NCI-H2029 treated with DMSO at 0.1 percent for 48 hours (cell line): ENCODE measurements at regions not wholly inside any gene's neighbourhood (a gene's known extent, or its start where the extent isn't known, plus 50 kb on each side); places are given as distances from the start of the nearest gene placed in this dataset.

Experiments used
- DNase-seq: peaks from one replicate; lab custom pipeline; 2025; lab: John Stamatoyannopoulos, UW

DNA sequence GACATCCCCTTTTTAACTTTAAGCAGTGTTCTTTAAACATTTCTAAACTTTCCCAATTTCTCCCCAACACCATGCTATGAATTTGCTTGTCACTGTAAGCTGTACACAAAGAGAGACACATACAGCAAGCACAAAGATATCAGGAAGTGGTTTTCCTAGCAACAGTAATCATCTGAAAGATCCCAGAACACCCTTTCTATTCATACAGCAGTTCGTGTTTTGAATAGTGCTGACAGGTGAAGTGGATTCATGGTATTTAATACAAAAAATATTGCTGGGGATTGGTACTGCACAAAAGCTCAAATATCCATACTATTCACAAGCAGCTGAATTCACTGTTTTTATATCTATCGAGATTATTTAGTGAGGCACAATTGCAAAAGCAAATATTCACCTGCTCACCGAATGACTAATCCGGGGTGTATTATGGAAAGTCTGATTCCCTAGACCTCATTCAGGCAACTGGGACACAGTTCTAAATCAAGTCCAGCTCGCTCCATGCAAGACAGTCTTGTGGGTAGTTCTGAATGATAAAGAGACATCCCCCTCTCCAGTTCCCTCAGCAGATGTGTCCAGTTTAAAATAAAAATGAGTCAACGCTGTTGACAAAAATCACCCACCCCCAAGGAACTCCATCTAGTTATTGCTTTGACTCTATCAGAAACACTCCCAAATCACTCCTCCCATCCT, 107.1 kb upstream of the TSHZ2 start:
- no peak for DNase-seq

DNA sequence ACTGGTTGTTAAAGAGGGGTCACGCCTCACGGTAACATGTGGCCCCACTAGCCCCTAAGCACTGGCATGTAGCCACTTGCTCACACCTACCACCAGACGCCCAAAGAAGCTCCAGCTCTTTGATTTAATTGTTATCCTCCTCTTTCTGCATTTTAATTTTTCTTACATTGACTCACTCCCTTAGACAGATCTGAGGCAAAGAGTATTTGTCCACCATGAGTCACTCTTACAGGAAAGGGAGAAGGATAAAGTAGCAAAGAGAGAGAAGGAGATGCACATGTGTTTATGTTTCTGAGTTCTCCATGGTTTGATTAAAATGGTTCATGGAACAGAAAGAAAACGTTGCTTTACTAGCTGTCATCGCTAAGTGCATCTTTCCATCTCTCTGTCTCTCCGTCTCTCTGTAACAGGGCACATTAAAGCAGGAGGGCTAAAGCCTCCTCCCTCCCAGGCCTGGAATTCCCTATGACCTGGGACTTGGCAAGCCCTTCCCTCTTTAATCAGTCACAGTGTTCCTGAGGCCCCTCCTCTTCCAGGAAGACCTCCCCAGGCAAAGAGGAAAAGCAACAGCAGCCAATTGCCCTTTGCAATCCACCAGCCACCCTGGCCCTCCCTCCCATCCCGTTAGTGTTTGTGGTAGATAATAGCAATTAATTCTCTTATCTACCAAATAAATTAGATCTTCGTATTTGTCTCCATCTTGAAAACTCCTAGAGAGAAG, 112.8 kb upstream of the TSHZ2 start:
- DNase-seq = no peak

DNA sequence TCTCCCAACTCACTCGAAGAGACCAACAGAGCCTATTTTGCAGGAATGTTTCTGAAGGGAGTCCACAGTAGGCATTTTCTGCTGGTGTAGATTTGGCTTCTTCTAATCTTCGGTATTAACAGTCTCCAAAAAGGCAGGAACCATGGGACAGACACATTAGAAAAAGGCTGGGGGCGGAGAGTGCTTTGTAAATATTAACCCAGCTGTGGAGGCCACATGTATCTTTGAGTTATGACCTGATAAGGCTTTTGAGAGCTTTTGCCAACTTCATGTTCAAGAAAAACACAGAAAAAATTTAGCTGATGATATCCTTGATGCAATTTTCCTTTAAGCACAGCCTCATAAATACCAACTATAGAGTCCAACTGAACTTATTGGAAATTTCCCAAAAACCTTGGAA, 119.4 kb upstream of the TSHZ2 start:
- no peak for DNase-seq

GRCh38 chr20:52847731-52848359, 124.3 kb upstream of the TSHZ2 start:
- DNase-seq = peak; percentile 30

GRCh38 chr20:52847029-52847660, 125.0 kb upstream of the TSHZ2 start:
- DNase-seq = no peak

- no peak for DNase-seq
Observed at GRCh38 chr20:52845044-52845443, 127.1 kb upstream of the TSHZ2 start.

DNA sequence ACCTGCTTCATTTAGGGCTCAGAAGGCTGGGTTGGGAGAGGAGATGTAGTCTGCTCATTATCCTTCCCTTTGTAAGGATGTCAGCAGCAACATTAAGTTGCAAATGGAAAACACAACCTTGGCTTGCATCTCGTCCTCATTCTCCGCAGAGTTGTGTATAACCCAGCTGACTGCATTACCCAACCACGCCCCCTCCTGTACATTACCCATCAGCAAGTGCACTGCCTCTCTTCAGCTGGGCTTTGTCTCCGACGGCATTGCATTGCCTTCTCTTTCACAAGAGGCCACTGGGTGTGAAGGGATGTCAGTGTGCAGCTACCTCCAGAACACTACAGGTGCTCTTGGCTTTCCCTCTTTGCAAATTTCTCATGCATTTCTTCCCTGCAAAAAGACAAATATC, 128.7 kb upstream of the TSHZ2 start:
- no peak for DNase-seq

- DNase-seq = no peak
Observed at GRCh38 chr20:52841003-52841402, 131.2 kb upstream of the TSHZ2 start.

DNA sequence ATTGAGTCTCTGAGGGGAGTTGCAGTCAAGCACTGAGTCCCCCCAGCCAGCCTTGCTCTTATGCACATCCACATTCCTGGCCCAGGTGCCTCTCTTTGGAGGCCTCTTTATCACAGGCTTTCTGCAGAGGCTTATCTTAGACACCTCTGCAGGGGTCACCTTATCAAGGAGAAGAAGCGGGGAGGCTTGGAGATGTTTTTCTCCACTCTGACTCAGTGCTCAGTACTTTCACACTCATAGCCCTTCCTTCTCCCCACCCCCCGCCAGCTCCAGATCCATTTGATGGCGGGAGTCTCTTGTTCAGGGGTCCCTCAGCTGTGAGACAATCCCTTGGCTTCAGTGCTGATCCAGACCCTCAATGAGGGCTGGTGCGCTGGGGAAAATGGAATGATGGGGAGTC, 132.1 kb upstream of the TSHZ2 start:
- no peak for DNase-seq

DNA sequence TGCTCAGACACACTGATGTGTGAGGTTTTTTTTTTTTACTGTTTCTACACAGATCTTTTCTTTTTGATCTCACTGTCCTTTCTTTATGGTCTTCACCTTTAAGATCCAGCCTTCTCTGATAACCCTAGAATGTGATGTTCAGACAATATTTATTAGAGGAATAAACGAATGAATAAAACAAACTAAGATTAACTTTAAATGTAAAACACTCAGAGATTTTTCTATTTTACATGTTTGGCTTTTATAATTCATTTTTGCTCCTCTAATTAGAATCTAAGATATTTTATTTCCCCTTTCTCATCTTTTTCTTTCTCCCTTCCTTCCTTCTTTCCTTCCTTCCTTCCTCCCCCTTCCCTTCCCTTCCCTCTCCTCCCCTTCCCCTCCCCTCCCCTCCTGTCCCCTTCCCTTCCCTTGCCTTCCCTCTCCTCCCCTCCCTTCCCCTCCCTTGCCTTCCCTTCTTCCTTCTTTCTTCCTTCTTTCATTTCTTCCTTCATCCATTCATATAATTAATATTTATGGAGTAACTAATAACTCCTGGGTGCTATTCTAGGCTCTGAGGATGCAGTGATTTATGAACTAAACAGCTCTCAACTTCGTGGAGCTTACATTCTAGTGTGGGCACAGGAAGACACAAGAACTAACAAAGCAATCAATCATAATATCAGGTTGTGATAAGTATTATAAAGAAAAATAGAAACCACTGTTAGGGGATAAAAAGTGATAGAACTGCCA, 133.5 kb upstream of the TSHZ2 start:
- DNase-seq = no peak

DNA sequence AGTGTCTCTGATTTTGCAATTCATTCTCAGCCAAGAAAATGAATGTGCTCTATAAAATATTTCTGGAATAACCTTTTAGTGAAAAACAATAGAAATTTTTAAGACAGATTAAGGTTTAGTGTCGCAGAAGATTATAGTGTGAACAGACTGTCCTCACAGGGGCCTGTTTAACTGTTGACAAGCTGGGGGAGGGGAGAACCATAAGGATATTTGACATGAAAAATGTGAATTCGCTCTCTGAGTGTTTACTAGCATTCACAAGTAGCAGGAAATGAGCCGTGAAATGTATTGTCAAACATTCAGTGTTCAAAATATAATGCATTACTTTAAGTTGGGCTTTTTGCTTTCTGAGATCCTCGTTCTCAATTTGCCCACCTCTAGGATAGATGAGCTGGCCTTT, 134.8 kb upstream of the TSHZ2 start:
- DNase-seq = peak; percentile 47

DNA sequence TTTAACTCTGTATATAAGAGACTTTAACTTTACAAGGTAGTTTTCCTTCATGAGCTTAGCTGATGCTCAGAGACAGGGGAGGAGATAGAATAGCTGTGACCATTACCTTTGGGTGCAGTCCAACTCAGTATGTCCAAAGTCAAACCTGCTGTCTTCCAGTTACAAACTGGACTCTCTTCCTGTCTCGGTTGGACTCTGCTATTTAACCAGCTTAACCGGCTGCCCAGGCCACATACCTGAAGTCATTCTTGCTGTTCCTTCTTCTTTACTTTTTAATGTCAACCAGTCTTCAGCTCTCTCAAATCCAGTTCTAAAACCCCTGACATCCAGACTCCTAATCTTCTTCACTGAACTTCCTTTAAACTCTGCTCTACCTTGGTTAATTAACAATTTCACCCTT, 138.3 kb upstream of the TSHZ2 start:
- no peak for DNase-seq

DNA sequence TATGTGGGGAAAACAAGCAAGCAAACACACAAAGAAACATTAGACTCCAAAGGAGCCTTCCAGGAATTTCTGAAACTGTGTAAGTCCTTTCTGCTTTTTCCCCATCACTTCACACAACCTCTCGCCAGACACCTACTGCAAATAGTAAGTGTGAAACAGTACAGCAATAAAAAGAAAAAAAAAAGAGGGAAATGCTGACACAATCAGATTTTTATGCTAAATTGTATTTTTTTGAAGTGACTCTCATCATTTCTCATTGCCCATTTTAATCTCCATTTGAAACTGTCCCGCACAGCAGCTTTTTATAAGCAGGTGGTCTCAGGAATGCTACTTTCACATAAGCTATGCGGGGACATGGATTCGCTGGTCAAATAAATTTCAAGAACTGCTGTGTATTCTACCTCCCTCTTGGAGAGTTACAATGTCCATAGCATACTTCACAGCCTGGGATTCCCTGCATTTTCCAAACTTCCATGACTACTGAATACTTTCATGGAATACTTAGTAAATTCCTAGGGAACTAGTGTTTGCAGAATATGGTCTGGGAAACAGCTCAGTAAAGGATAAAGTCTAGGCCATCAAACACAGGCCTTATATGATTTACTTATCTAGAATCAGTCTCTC, 139.9 kb upstream of the TSHZ2 start:
- no peak for DNase-seq

- DNase-seq = no peak
Observed at GRCh38 chr20:52830598-52830997, 141.6 kb upstream of the TSHZ2 start.

- DNase-seq = no peak
Observed at GRCh38 chr20:52829111-52829510, 143.0 kb upstream of the TSHZ2 start.

GRCh38 chr20:52828199-52828598, 144.0 kb upstream of the TSHZ2 start:
- DNase-seq = no peak

DNA sequence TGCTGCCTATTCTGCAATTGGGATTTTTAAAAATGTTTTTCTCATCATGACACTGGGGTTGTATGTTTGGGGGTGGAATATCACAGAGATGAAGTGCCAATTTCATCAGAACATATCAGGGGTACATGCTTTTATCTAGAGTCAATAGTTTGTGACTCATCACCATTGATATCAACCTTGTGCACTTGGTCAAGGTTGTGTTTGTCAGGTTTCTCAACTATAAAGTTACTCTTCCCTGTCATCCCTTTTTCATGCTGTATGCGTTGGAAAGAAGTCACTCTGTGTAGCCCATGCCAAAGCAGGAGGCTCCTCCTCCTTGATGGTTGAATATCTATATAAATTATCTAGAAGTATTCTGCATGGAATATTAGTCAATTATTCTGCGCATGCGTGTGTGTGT, 145.4 kb upstream of the TSHZ2 start:
- DNase-seq = no peak

DNA sequence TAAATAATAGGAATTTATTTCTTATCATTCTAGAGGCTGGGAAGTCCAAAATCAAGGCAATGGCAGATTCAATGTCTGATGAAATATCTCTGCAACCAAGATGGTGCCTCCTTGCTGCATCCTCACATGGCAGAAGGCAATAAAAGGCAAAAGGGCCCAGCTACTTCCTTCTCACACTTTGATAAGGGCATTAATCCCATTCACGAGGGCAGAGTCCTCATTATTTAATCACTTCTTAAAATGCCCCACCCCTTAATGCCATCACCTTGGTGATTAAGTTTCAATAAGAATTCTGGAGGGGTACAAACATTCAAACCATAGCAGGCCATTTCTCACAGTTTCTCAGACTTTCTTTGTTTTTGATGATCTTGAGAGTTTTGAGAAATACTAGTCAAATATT, 145.8 kb upstream of the TSHZ2 start:
- no peak for DNase-seq

- no peak for DNase-seq
Observed at GRCh38 chr20:52824494-52825216, 147.5 kb upstream of the TSHZ2 start.

GRCh38 chr20:52823303-52823702, 148.9 kb upstream of the TSHZ2 start:
- no peak for DNase-seq

- DNase-seq = no peak
Observed at GRCh38 chr20:52820641-52821292, 151.4 kb upstream of the TSHZ2 start.
